GM12891 (cell line): ENCODE measurements at regions not wholly inside any gene's neighbourhood (a gene's known extent, or its start where the extent isn't known, plus 50 kb on each side); places are given as distances from the start of the nearest gene placed in this dataset.

Experiments
- DNase-seq: peaks from one replicate; pipeline ENCODE4 v3.0.0; 2011; ENCODE audit warnings: low spot score; ENCODE audit not compliant: insufficient read length
- FAIRE-seq: peaks from 2 replicates; lab custom pipeline; 2011; peaks lifted over from hg19 to GRCh38; lab: Jason Lieb, UNC
- PAX5 ChIP-seq: IDR thresholded peaks from 2 replicates; pipeline ENCODE4 v1.6.1; 2011; ENCODE audit warnings: low read length, moderate library complexity, mild to moderate bottlenecking; ENCODE audit not compliant: insufficient read depth, severe bottlenecking
- POLR2A ChIP-seq: IDR thresholded peaks from 2 replicates; pipeline ENCODE4 v1.6.1; 2011; ENCODE audit warnings: low read depth, low read length, control low read depth
- POLR2AphosphoS5 ChIP-seq: IDR thresholded peaks from 2 replicates; pipeline ENCODE4 v1.6.1; 2011; ENCODE audit warnings: low read depth, low read length, control low read depth
- POU2F2 ChIP-seq: IDR thresholded peaks from 2 replicates; pipeline ENCODE4 v1.6.1; 2011; ENCODE audit warnings: low read depth, mild to moderate bottlenecking, control low read depth, low read length, moderate library complexity
- SPI1 ChIP-seq: IDR thresholded peaks from 2 replicates; pipeline ENCODE4 v1.6.1; 2011; ENCODE audit warnings: low read depth, low read length, control low read depth
- TAF1 ChIP-seq: IDR thresholded peaks from 2 replicates; pipeline ENCODE4 v1.6.1; 2011; ENCODE audit warnings: low read depth, low read length, control low read depth

DNA sequence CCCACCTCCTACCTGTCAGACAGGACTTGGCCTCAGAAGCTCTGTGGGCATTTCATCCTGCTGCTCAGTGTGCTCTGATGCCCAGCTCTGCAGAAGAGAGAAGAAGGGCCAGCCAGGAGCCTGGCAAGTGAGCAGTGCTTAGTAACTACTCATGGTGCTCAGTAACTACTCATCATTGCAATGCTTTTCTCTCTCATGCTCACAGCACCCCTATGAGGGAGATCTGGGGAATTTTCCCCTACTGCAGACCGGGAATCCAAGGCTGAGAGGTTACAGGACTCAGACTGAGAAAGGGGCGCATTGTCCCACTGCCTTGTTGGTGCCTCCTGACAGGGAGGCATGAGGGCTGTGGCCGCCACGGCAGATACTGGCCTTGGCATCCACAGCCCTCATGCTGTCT is 261.1 kb downstream of the C16orf95 start:
- no peak for FAIRE-seq
- no peak for DNase-seq
- TF ChIP-seq PAX5 (no peak), TAF1 (no peak), SPI1 (no peak), POU2F2 (no peak), POLR2AphosphoS5 (no peak), POLR2A (no peak)

DNA sequence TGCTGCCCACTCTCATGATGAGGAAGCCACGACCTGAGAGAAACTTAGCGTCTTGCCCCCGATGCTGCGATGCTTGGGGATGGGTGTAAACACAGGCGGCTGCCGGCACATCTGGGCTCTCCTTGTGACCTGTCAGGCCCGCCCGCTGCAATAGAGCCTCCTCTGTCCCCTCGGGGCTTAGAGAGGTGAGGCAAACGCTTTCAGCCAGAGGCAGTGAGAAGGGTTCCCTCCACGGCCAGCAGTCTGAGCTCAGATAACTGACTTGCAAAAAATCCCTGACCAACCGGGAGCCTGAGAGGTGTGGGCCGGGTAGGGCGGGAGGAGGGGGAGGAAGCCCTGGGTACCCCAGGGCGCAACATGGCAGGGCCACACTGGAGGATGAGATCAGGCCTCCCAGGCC is 260.6 kb downstream of the C16orf95 start:
- TF ChIP-seq PAX5 (no peak), TAF1 (no peak), POU2F2 (no peak), POLR2A (no peak), POLR2AphosphoS5 (no peak), SPI1 (no peak)
- no peak for DNase-seq
- no peak for FAIRE-seq

DNA sequence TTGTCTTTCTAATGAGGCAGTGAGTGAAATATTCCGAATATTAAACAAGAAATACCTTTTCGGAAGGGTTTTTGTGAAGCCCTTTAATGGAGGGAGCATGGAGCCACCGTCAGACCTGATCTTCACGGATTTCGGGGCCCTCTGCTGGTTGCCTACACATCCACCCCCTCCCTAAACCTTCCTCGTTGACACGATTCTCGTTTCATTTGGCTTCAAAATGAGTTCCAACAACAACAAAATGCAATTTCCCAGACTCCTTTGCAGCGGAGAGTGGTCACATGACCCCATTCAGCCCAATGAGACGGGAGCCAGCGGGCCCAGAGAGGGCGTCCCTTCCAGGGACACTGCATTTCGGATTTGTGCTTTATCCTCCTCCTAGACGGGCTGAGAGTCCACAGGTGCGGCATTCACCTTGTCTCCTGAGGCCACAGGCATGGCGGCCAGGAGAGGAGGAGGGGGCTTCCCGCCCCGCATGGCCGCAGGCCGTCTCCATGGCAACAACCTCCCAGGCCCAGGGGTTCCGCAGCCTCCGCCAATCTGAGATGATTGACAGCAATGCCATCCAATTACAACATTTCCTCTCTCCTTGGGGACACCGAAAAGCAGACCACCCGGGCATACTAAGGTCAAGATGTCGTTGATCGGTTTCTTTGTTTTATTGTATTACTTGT is 259.8 kb downstream of the C16orf95 start:
- TF ChIP-seq POLR2A (no peak), POU2F2 (no peak), TAF1 (no peak), POLR2AphosphoS5 (no peak), SPI1 (no peak), PAX5 (no peak)
- no peak for DNase-seq
- no peak for FAIRE-seq

DNA sequence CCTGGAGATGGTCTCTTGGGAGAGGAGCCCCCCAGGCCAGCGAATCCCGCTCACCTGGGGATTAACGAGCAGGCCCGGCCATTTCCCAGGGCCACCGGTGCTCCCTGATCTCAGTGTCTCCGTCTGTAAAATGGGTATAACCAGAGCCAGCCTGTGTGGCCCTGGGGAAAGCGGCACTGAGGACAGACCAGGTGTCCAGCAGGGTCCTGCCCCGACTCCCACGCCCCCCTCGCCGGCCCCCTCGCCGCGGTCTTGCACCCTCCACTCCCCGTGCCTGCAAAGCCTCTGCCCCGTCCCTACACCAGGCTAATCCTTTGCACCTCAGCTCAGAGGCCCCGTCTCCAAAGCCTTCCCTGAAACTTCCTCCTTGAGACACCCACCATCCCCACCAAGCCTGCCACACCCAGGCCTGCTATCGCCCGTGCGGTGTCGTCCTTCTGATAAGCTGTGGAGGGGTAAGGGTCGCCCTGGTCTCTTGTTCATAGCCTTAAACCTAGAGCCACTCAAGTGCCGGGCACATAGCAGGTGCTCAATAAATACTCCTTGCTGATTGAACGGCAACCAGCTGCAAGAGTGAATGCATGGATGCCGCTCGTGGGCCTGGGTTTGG is 259.1 kb downstream of the C16orf95 start:
- no peak for DNase-seq
- TF ChIP-seq TAF1 (no peak), POU2F2 (no peak), PAX5 (no peak), POLR2A (no peak), POLR2AphosphoS5 (no peak), SPI1 (no peak)
- FAIRE-seq = no peak

DNA sequence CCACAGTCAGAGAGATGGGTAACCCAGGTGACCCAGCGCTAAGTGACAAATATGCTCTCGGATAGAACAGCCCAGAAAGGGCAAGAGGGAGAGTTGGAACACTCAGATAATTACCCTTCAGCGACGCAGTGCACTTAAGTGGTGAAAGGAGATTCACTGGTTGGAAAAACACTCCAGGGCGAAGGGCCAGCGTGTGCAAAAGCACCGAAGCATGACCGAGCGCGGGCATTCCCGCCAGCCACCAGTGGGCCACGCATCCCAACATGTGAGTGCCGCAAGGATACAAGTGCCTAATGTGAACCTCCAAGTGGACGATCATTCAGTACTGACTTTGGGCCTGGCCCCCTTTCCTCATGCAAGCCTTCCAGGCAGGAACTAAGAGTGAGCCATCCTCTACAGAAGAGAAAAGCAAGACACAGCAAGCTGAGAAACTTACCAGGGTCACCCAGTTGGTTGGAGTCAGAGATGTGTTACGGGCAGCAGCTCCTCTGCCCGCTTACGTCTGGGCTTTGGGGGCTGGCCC is 258.4 kb downstream of the C16orf95 start:
- DNase-seq (no peak), FAIRE-seq (no peak)
- TF ChIP-seq POLR2A (no peak), SPI1 (no peak), POLR2AphosphoS5 (no peak), POU2F2 (no peak), PAX5 (no peak), TAF1 (no peak)

DNA sequence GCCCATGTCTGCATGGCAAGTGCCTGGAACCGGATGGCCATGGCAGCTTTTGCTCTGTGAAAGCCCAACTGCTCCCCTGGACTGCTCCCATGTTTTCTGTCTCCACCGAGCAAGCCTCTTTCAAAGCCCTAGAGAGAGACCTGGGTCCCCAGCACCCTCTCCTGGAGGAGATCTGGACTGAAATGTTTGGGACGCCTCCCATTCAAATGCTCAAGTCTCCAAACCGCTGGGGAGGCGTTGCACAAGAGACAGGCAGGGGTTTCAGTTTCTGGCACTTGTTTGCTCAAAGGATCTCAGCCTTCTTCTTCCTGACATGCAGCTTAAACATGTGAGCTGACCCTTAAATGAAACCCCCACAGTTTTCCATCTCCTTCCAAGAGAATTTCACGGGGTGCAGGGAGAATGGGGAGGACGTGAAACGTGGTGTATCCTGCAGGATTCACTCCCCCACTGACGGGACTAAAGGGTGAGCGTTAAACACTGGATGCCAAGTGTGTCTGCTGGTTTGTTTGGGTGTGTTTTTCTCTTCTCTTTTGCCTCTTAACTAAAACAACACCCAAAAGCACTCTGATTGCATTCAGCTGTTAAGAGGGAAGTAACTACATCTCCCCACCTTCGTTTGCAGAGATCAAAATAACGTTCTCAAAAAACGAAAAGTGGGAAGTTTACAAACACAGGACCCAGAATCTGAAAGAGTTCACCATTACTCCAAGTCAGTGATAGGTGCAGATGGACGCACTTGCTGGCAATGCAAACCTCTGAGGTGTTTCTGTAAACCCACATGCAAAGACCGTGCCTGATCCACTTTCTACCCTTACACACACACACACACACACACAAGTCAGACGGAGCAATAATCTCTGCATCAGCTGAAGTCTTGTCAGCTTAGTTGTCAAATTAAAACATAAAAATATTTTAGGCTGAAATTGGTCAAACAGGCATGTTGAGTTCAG is 256.9 kb downstream of the C16orf95 start:
- DNase-seq = no peak
- no peak for FAIRE-seq
- TF ChIP-seq POLR2AphosphoS5 (no peak), SPI1 (no peak), PAX5 (no peak), POLR2A (no peak), POU2F2 (no peak)

- DNase-seq (no peak), FAIRE-seq (no peak)
- TF ChIP-seq TAF1 (no peak), SPI1 (no peak), POLR2A (no peak), POLR2AphosphoS5 (no peak)
Measured at GRCh38 chr16:87061243-87061920, 255.8 kb downstream of the C16orf95 start.

GRCh38 chr16:87062569-87063442 is 254.4 kb downstream of the C16orf95 start:
- TF ChIP-seq POU2F2 (no peak), POLR2AphosphoS5 (no peak), PAX5 (no peak), POLR2A (no peak), TAF1 (no peak), SPI1 (no peak)
- FAIRE-seq (no peak), DNase-seq (peak; percentile 71)
